ENCODE measurements at regions not wholly inside any gene's neighbourhood (a gene's known extent, or its start where the extent isn't known, plus 50 kb on each side); places are given as distances from the start of the nearest gene placed in this dataset.
"Not testable (repeated sequence)": the region's sequence is repeated elsewhere in the genome, so short reads cannot be mapped to it uniquely, and the experiment has no call there.

DNA sequence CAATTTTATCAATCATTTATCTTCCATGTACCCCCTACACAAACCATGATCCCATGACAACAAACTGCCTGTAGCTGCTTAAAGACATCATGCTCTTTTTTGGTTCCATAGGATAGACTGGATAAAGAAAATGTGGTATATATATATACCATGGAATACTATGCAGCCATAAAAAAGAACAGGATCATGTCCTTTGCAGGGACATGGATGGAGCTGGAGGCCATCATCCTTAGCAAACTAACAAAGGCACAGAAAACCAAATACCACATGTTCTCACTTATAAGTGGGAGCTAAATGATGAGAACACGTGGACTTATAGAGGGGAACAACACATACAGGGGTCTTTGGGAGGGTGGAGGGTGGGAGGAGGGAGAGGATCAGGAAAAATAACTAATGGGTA is 577.2 kb downstream of the KCNJ2 start:
- TF ChIP-seq POLR2A (IDR thresholded peaks at IDR 0.05; ENCODE audit: control extremely low read depth in 1 of 2, low read depth in 2 of 2, low read length in 2 of 2); CTCF (IDR thresholded peaks at IDR 0.05; ENCODE audit: control extremely low read depth in 1 of 3, insufficient read depth in 1 of 3, low read depth in 1 of 3, low read length in 3 of 3); RXRA (IDR thresholded peaks at IDR 0.05; ENCODE audit: insufficient read depth, low read depth, low read length); POLR2AphosphoS5 (IDR thresholded peaks at IDR 0.05; ENCODE audit: low read depth, low read length); TAF1 (IDR thresholded peaks at IDR 0.05; ENCODE audit: low read depth, low read length); SP4 (IDR thresholded peaks at IDR 0.05; ENCODE audit: low read length); NRF1 (IDR thresholded peaks at IDR 0.05; ENCODE audit: low read depth, low read length); USF2 (IDR thresholded peaks at IDR 0.05; ENCODE audit: low read length); YY1 (IDR thresholded peaks at IDR 0.05; ENCODE audit: low read depth, low read length); CBX8 (IDR thresholded peaks at IDR 0.05; ENCODE audit: borderline replicate concordance, low read depth, low read length); NANOG (IDR thresholded peaks at IDR 0.05; ENCODE audit: insufficient read depth, low read depth, low read length, poor library complexity, severe bottlenecking); CHD2 (IDR thresholded peaks at IDR 0.05; ENCODE audit: low read length): not testable (repeated sequence)
